ENCODE measurements at regions not wholly inside any gene's neighbourhood (a gene's known extent, or its start where the extent isn't known, plus 50 kb on each side); places are given as distances from the start of the nearest gene placed in this dataset.

DNA sequence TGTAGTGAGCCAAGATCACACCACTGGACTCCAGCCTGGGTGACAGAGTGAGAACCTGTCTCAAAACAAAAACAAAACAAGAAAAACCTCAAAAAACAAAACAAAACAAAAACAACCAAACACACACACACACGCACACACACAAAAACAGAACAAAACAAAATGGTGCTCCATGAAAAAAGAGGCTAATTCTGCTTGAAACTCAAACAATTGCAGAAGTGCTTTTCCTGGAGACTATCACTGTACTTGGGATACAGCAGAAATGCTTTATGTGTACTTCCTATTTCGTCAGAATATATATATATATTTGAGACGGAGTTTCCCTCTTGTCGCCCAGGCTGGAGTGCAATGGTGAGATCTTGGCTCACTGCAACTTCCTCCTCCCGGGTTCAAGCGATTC, 49.9 kb upstream of the HSPA9 start:
- TF ChIP-seq POLR2A (IDR thresholded peaks at IDR 0.05; ENCODE audit: low read length) (no peak), GATA1 (IDR thresholded peaks at IDR 0.05; ENCODE audit: low read depth, low read length) (no peak)

All from erythroblast (primary cell).